T-helper 2 cell treated with Interferon-gamma antibody and Interleukin-4, amounts not matched to agents 5 μg/mL and 100 μg/mL, for 36 hours (primary cell): ENCODE measurements at regions not wholly inside any gene's neighbourhood (a gene's known extent, or its start where the extent isn't known, plus 50 kb on each side); places are given as distances from the start of the nearest gene placed in this dataset.

ENCODE experiments used
- DNase-seq: peaks from one replicate; pipeline ENCODE4 v3.0.0; 2021; ENCODE audit warnings: low spot score
- H3K27ac Mint-ChIP-seq: one replicate; pipeline ENCODE4 v1.8.0; 2021; ENCODE audit warnings: mild to moderate bottlenecking, mixed read lengths
- H3K27me3 Mint-ChIP-seq: one replicate; pipeline ENCODE4 v1.8.0; 2021; ENCODE audit warnings: low read depth, mixed read lengths
- H3K36me3 Mint-ChIP-seq: one replicate; pipeline ENCODE4 v1.8.0; 2021; ENCODE audit warnings: low read depth, mixed read lengths
- H3K4me1 Mint-ChIP-seq: one replicate; pipeline ENCODE4 v1.8.0; 2021; ENCODE audit warnings: low read depth, mixed read lengths
- H3K4me3 Mint-ChIP-seq: one replicate; pipeline ENCODE4 v1.8.0; 2022; ENCODE audit warnings: mild to moderate bottlenecking, moderate library complexity, mixed read lengths
- H3K9me3 Mint-ChIP-seq: one replicate; pipeline ENCODE4 v1.8.0; 2021; ENCODE audit warnings: mixed read lengths

DNA sequence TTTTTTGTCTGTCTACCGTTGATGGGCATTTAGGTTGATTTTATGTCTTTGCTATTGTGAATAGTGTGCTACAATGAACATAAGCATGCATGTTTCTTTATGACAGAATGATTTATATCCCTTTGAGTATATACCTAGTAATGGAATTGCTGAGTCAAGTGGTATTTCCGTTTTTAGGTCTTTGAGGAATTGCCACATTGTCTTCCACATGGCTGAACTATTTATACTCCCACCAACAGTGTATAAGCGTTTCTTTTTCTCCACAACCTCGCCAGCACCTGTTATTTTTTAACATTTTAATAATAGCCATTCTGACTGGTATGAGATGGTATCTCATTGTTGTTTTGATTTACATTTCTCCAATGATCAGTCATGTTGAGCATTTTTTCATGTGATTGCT lies 89.6 kb upstream of the GALNT15 start:
- Mint-ChIP-seq H3K4me3 (no peak overlapping the region), H3K27me3 (no peaks in the 10 kb centered on the region), H3K9me3 (peaks cover 22% of the 10 kb centered on the region), H3K27ac (no peak overlapping the region), H3K36me3 (no peaks in the 10 kb centered on the region), H3K4me1 (no peaks in the 10 kb centered on the region)
- no peak for DNase-seq

DNA sequence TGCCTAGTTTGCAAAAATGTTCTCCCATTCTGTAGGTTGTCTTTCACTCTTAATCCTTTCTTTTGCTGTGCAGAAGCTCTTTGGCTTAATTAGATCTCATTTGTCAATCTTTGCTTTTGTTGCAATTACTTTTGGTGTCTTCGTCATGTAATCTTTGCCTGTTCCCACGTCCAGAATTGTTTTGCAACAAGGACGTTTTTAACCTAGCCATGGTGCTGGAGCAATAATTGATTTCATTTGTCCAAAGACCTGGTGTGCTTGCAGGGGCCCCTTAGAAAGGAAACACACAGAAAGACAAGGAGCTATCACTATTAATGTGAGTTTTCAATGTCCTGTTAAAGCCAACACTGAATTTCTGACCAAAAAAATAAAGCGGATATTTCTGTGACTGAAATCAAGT lies 89.1 kb upstream of the GALNT15 start:
- Mint-ChIP-seq H3K36me3 (no peaks in the 10 kb centered on the region), H3K27ac (no peak overlapping the region), H3K27me3 (no peaks in the 10 kb centered on the region), H3K4me1 (no peaks in the 10 kb centered on the region), H3K4me3 (no peak overlapping the region), H3K9me3 (peaks cover 22% of the 10 kb centered on the region)
- DNase-seq: no peak

DNA sequence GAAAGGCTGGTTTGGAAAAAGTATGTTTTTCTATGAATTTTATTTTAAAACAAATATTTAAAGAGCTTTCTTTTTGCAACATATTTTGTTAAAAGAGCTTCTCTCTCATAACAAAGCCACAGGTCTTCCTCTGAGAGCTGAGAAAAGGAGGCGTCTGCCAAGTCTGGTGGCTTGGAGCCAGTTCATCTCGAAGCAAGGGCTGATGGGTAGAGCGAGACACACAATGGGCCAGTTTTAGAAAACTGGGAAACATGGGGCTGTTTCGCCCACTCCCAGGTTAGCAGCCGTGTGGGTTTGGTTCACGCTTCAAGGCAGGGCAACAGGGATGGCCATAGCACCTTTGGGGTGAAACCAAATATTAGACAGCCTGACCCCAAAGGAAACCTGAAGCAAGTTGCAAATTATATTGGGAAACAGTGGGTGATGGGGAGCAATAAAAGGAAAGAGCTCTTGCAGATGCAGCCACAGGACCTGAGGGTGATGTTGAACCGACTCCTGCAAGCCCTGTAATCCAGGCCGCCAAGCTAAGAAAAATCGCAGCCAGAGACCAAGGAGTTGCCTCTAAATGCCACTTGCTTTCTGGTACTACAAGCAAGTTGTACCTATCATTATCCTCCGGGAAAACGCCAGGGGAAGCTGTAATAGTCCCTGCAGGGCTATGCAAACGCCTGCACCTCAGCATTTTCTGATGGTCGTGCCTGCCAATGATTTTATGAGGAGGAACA lies 88.4 kb upstream of the GALNT15 start:
- H3K27me3 Mint-ChIP-seq: no peaks in the 10 kb centered on the region
- no peaks in the 10 kb centered on the region for H3K4me1 Mint-ChIP-seq
- H3K9me3 Mint-ChIP-seq: peaks cover 16% of the 10 kb centered on the region
- DNase-seq: no peak
- no peak overlapping the region for H3K4me3 Mint-ChIP-seq
- no peaks in the 10 kb centered on the region for H3K36me3 Mint-ChIP-seq
- no peak overlapping the region for H3K27ac Mint-ChIP-seq

DNA sequence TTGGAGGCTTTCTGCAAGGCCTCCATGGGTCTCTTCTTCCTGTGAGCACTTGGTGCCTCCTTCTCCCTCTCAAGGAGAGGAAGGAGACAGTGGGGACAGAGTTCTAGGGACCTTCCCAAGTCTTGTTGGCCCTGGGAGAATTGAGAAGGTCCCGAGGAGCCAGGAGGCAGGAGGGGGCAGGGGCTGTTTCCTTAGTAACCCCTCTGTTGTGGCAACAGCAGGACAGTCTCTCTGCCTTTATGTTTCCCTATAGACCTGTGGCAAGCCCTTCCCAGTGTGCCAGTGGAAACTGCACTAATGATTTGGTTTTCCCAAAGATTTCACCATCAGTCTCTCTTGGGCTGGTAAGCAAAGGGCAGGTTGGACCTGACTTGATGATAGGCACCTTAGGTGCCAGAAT lies 87.8 kb upstream of the GALNT15 start:
- Mint-ChIP-seq H3K27ac (no peak overlapping the region), H3K27me3 (no peaks in the 10 kb centered on the region), H3K36me3 (no peaks in the 10 kb centered on the region), H3K4me1 (no peaks in the 10 kb centered on the region), H3K4me3 (no peak overlapping the region), H3K9me3 (peaks cover 13% of the 10 kb centered on the region)
- DNase-seq: no peak

DNA sequence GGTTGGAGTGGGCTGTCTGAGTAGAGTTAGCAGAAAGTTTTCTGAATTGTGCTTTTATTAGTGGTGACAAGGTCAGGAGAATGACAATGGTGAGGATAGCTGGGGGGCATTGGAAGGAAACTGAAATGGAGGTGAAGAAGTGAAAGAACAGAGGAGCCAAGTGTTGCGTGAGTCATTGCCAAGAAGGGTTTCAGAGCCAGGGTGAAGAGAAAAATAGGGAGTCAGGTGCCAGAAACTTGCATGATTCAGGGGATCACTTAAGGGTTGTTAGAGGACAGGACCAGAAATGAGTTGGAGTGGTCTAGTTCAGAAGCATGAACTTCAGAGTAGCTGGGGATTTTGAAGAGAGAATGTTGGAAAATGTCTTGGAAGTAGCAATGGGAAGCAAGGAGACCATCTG lies 86.0 kb upstream of the GALNT15 start:
- Mint-ChIP-seq H3K36me3 (no peaks in the 10 kb centered on the region), H3K4me1 (no peaks in the 10 kb centered on the region), H3K27me3 (no peaks in the 10 kb centered on the region), H3K27ac (no peak overlapping the region), H3K4me3 (no peak overlapping the region), H3K9me3 (no peaks in the 10 kb centered on the region)
- no peak for DNase-seq

DNA sequence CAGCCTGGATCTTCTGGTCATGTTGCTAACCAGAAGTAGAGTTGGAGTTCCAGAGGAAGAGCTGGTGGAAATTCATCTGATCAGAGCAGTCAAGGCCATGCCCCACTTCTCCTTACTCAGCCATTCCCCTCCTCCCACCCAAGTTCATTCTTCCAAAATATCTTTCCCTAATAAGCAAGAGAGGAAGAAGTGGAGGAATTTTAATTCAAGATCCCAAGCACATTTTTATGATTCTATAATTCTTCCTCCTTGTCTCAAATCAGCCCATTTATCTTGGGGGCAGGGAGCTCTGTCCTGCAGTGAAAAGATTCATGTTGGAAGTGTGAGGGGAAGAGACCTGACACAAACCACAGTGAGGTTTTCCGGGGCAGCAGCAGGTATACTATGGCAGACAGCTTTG lies 85.0 kb upstream of the GALNT15 start:
- H3K27ac Mint-ChIP-seq: no peak overlapping the region
- no peak overlapping the region for H3K4me3 Mint-ChIP-seq
- H3K9me3 Mint-ChIP-seq: no peaks in the 10 kb centered on the region
- H3K36me3 Mint-ChIP-seq: no peaks in the 10 kb centered on the region
- H3K27me3 Mint-ChIP-seq: no peaks in the 10 kb centered on the region
- no peak for DNase-seq
- H3K4me1 Mint-ChIP-seq: no peaks in the 10 kb centered on the region

DNA sequence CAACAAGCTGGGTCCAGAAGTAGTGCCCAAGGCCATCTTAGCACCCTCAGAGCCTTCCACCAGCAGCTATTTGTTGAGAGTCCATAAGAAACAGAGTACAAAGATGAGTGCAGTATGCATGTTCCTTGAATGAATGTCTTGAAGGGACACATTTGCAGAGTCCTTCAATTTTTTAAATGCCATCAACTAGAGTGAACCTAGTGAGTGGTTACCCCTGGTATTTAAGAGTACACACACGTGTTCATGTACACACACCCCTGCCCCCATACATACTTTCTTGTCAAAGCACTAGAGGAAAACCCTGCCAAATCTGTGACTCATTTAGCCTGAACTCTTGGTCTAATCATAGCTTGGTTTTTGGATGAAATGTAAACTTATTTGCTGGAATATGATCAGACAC lies 84.5 kb upstream of the GALNT15 start:
- H3K36me3 Mint-ChIP-seq: no peaks in the 10 kb centered on the region
- no peak for DNase-seq
- no peaks in the 10 kb centered on the region for H3K4me1 Mint-ChIP-seq
- no peaks in the 10 kb centered on the region for H3K27me3 Mint-ChIP-seq
- no peak overlapping the region for H3K4me3 Mint-ChIP-seq
- H3K9me3 Mint-ChIP-seq: no peaks in the 10 kb centered on the region
- H3K27ac Mint-ChIP-seq: no peak overlapping the region

DNA sequence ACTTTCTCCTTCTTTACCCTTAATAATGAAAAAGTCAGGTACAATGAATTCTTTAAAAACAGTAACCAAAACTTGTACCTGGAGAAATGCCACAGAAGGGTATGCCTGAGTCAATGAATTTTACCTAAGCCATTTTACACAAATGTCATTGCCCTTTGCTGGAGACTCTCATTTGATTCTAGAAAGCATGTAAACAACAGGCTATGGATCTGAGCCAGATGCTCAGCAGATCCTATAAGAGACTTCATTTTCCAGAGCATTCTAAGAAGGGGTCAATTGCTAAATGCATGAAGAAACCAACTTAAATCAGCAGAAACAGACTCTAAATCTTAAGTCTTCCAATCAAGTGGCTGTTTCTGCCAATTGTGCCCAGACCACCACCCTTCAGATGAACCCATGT lies 83.8 kb upstream of the GALNT15 start:
- Mint-ChIP-seq H3K4me1 (no peaks in the 10 kb centered on the region), H3K36me3 (no peaks in the 10 kb centered on the region), H3K27me3 (no peaks in the 10 kb centered on the region), H3K4me3 (no peak overlapping the region), H3K27ac (no peak overlapping the region), H3K9me3 (no peaks in the 10 kb centered on the region)
- DNase-seq: no peak

DNA sequence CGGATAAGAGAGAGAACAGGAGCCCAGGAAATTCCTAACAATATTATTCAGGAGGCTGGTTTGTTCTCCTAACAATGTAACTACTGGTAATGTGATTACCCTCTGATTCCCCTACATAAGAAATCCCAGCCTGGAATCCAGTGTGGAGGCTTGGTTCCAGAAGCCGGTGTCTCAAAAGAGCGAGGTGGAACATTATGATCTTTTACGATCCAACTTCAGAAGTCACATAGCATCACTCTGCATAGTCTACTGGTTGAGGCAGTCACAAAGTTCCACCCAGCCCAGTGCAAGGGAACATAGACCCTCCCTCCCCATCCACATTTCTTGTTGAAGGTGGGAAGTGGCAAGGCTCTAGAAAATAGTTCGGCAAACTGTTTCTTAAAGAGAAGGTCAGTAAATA lies 81.6 kb upstream of the GALNT15 start:
- no peak for DNase-seq
- Mint-ChIP-seq H3K4me1 (no peaks in the 10 kb centered on the region), H3K36me3 (no peaks in the 10 kb centered on the region), H3K9me3 (no peaks in the 10 kb centered on the region), H3K27me3 (no peaks in the 10 kb centered on the region), H3K27ac (no peak overlapping the region), H3K4me3 (no peak overlapping the region)

DNA sequence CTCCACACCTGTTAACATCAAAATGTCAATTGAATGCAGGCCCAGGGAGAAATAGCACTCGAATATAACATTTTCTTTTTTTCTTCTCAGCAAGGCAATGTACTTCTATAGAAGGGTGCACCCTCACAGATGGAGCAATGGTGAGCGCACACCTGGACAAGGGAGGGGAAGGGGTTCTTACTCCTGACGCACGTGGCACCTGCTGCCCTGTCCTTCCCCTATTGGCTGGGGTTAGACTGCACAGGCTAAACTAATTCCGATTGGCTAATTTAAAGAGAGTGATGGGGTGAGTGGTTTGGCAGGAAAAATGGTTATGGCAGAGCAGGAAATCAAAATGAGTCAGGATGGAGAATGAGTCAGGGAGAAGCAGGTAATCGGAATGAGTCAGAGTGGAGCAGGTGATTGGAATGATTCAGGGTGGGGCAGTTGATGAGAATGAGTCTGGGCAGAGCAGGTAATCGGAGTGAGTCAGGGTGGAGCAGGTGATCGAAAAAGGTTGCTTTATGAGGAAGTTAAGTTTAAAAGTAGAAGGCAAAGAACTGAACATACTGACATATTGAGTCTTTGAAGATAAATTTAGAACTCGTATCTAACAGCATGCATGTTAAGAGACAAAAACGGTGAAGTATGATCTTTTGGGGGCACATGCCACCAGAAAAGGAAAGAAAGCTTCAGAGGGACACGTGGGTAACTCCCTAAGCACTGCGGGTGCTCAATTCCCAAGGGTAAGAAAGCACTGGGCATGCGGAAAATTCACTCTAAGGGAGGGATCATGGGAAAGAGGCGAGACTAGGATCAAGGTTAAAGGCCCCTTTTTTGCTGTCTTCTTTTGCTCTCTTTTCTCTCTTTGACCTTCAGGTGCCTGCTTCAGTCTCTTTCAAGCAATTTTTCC lies 72.9 kb upstream of the GALNT15 start:
- H3K4me1 Mint-ChIP-seq: no peaks in the 10 kb centered on the region
- no peak overlapping the region for H3K27ac Mint-ChIP-seq
- no peak for DNase-seq
- H3K9me3 Mint-ChIP-seq: no peaks in the 10 kb centered on the region
- no peak overlapping the region for H3K4me3 Mint-ChIP-seq
- H3K36me3 Mint-ChIP-seq: no peaks in the 10 kb centered on the region
- H3K27me3 Mint-ChIP-seq: peaks cover 3% of the 10 kb centered on the region

DNA sequence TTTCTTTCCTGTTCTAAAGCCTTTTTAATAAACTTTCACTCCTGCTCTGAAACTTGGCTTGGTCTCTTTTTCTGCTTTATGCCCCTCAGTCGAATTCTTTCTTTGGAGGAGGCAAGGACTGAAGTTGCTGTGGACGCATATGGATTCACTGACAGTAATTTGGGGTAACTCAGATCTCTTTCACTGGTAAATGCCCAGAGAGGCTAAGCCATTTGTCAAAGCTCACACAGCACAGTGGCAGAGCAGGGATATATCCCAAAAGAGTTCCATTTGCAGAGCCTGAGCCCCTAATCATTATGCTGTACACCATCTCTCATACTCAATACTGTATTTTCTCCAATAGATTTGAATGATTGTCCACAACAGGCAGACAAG lies 72.3 kb upstream of the GALNT15 start:
- Mint-ChIP-seq H3K27me3 (peaks cover 3% of the 10 kb centered on the region), H3K9me3 (no peaks in the 10 kb centered on the region), H3K27ac (no peak overlapping the region), H3K4me3 (no peak overlapping the region), H3K4me1 (no peaks in the 10 kb centered on the region), H3K36me3 (no peaks in the 10 kb centered on the region)
- DNase-seq: no peak

DNA sequence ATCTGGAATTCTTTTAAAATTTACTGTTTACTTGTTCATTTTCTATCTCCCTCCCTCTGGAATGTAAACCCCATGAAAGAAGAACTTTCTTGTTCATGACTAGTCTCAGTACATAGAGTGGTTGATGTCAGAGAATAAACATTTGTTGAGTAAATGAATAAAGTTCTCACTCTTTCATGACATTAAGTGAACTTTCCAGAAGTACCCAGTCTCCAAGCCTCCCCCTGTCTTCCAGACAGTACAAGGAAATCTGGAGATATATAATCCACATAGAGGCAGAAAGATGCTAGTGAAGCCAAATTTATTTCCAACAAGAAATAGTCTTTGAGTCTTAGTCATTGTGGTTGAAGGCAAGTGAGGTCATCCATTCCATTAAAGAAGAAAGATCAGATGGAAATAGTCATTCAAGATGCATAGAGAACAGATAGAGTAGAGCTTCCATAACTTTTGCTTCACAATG lies 71.5 kb upstream of the GALNT15 start:
- H3K4me1 Mint-ChIP-seq: no peaks in the 10 kb centered on the region
- H3K9me3 Mint-ChIP-seq: no peaks in the 10 kb centered on the region
- no peak overlapping the region for H3K27ac Mint-ChIP-seq
- peaks cover 3% of the 10 kb centered on the region for H3K27me3 Mint-ChIP-seq
- no peak for DNase-seq
- H3K4me3 Mint-ChIP-seq: no peak overlapping the region
- no peaks in the 10 kb centered on the region for H3K36me3 Mint-ChIP-seq

DNA sequence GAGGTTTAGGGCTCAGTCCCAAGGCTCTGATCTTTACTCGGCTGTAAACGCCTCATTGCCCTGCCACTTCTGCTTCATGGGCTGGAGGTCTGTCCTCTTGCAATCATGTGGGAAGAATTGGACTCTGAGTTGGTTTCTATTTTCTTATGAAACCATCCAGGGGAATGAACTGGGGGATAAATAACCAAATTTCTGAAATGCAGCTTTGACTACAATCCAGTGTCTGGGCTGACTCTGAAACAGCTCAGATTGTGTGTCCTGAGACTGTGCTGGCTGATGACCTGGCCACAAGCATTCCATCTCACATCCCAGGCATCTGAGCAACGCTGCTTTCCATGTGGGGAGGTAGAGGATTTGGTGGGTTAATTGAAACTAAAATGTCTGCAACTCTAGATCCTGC lies 71.0 kb upstream of the GALNT15 start:
- H3K4me1 Mint-ChIP-seq: no peaks in the 10 kb centered on the region
- H3K27me3 Mint-ChIP-seq: peaks cover 3% of the 10 kb centered on the region
- H3K36me3 Mint-ChIP-seq: no peaks in the 10 kb centered on the region
- H3K27ac Mint-ChIP-seq: no peak overlapping the region
- no peaks in the 10 kb centered on the region for H3K9me3 Mint-ChIP-seq
- no peak for DNase-seq
- no peak overlapping the region for H3K4me3 Mint-ChIP-seq

DNA sequence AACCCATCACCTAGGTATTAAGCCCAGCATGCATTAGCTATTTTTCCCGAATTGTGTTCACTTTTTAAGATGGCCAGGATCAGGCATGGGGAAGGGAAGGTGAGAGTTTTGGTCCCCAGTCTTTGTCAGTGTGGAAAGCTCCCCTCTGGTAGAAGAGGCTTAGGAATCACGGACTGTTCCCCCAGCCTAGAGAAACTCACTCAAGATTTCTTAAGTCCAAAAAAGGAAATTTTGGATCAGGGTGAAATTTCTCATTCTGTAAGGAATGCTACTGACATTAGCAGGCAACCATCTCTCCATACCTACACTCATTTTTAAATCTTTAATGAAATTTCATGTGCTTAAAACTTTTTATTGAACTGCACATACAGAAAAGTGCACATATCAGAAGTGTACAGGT lies 70.3 kb upstream of the GALNT15 start:
- H3K4me3 Mint-ChIP-seq: no peak overlapping the region
- H3K4me1 Mint-ChIP-seq: no peaks in the 10 kb centered on the region
- H3K27ac Mint-ChIP-seq: no peak overlapping the region
- no peaks in the 10 kb centered on the region for H3K9me3 Mint-ChIP-seq
- H3K36me3 Mint-ChIP-seq: no peaks in the 10 kb centered on the region
- peaks cover 3% of the 10 kb centered on the region for H3K27me3 Mint-ChIP-seq
- no peak for DNase-seq
